ENCODE measurements at regions not wholly inside any gene's neighbourhood (a gene's known extent, or its start where the extent isn't known, plus 50 kb on each side); places are given as distances from the start of the nearest gene placed in this dataset.

DNA sequence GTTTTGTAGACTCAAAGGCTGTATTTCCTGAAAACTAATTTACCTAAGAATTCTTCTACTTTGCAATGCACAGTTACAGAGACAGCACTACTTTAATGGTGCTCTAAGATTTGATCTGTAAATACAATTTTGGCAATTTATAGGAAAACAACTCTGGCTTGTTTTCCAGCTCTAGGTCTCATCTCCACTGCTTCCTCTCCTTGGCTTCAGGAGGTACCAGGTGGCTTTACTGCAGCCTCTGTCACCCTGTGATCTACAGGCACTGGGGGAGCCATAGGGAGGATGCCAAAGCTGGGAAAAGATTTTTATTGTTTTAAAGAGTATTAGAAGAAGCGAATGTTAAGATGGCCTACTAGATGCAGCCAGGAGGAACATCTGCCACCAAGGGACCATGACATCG lies 1563.6 kb downstream of the OLFM4 start:
- CTCF ChIA-PET = no interaction called here
- POLR2A ChIA-PET (ENCODE audit: unreplicated experiment) = no interaction called here
- Histone ChIP-seq H3F3A (ENCODE audit: low read length, unreplicated experiment) (no peaks in the 10 kb centered on the region), H3K4me3 (ENCODE audit: low read length) (no peak overlapping the region), H3K9ac (ENCODE audit: low read length) (no peak overlapping the region), H3K79me2 (ENCODE audit: low read length) (no peaks in the 10 kb centered on the region), H2AFZ (ENCODE audit: low read length) (no peak overlapping the region), H3K27me3 (ENCODE audit: low read length) (no peaks in the 10 kb centered on the region), H3K9me2 (replicated peaks; ENCODE audit: low read length) (no peaks in the 10 kb centered on the region), H3K9me3 (ENCODE audit: low read length) (no peaks in the 10 kb centered on the region), H3K36me3 (ENCODE audit: low read depth, low read length) (no peaks in the 10 kb centered on the region), H3K4me1 (ENCODE audit: insufficient read depth, low read length) (no peaks in the 10 kb centered on the region), H3K4me2 (ENCODE audit: low read length) (no peak overlapping the region), H4K20me1 (ENCODE audit: low read length) (no peaks in the 10 kb centered on the region), H3K27ac (ENCODE audit: low read length) (no peak overlapping the region)
- DNase-seq = no peak
- TF ChIP-seq EZH2 (IDR thresholded peaks at IDR 0.05; ENCODE audit: low read length, unreplicated experiment) (no peak), EZH2phosphoT487 (IDR thresholded peaks at IDR 0.05; ENCODE audit: borderline replicate concordance, low read length) (no peak)
- TF ChIP-seq, protein P1, sequence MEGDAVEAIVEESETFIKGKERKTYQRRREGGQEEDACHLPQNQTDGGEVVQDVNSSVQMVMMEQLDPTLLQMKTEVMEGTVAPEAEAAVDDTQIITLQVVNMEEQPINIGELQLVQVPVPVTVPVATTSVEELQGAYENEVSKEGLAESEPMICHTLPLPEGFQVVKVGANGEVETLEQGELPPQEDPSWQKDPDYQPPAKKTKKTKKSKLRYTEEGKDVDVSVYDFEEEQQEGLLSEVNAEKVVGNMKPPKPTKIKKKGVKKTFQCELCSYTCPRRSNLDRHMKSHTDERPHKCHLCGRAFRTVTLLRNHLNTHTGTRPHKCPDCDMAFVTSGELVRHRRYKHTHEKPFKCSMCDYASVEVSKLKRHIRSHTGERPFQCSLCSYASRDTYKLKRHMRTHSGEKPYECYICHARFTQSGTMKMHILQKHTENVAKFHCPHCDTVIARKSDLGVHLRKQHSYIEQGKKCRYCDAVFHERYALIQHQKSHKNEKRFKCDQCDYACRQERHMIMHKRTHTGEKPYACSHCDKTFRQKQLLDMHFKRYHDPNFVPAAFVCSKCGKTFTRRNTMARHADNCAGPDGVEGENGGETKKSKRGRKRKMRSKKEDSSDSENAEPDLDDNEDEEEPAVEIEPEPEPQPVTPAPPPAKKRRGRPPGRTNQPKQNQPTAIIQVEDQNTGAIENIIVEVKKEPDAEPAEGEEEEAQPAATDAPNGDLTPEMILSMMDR (conservative IDR thresholded peaks at IDR 0.05; ENCODE audit: low read depth, low read length) = no peak
- intact Hi-C loops (cut with micrococcal nuclease) = no loop called here
- ATAC-seq = no peak
- no TSS peak for BruUV-seq (replicated peaks)

- no peak overlapping the region for H3K4me3 ChIP-seq (ENCODE audit: low read length)
- H3F3A ChIP-seq (ENCODE audit: low read length, unreplicated experiment) = no peaks in the 10 kb centered on the region
- no peaks in the 10 kb centered on the region for H3K9me3 ChIP-seq (ENCODE audit: low read length)
- no peak overlapping the region for H3K9ac ChIP-seq (ENCODE audit: low read length)
- H3K36me3 ChIP-seq (ENCODE audit: low read depth, low read length) = no peaks in the 10 kb centered on the region
- H3K4me1 ChIP-seq (ENCODE audit: insufficient read depth, low read length) = no peaks in the 10 kb centered on the region
- ChIA-PET CTCF (no interaction called here), POLR2A (ENCODE audit: unreplicated experiment) (no interaction called here)
- no peaks in the 10 kb centered on the region for H4K20me1 ChIP-seq (ENCODE audit: low read length)
- no peak overlapping the region for H2AFZ ChIP-seq (ENCODE audit: low read length)
- no peak overlapping the region for H3K27ac ChIP-seq (ENCODE audit: low read length)
- no peak for ATAC-seq
- H3K4me2 ChIP-seq (ENCODE audit: low read length) = no peak overlapping the region
- intact Hi-C loops (cut with micrococcal nuclease) = no loop called here
- no peak for TF ChIP-seq EZH2 (IDR thresholded peaks at IDR 0.05; ENCODE audit: low read length, unreplicated experiment)
- TF ChIP-seq, protein P1 (conservative IDR thresholded peaks at IDR 0.05; ENCODE audit: low read depth, low read length) = no peak
- TF ChIP-seq EZH2phosphoT487 (IDR thresholded peaks at IDR 0.05; ENCODE audit: borderline replicate concordance, low read length) = no peak
- no peak for DNase-seq
- H3K9me2 ChIP-seq (replicated peaks; ENCODE audit: low read length) = no peaks in the 10 kb centered on the region
- H3K27me3 ChIP-seq (ENCODE audit: low read length) = no peaks in the 10 kb centered on the region
- H3K79me2 ChIP-seq (ENCODE audit: low read length) = no peaks in the 10 kb centered on the region
- no TSS peak for BruUV-seq (replicated peaks)
These were observed 1564.9 kb downstream of the OLFM4 start for GRCh38 chr13:54593504-54593903.

GRCh38 chr13:54597540-54598088 lies 1569.0 kb downstream of the OLFM4 start:
- H3K4me3 ChIP-seq (ENCODE audit: low read length) = no peak overlapping the region

More at GRCh38 chr13:54597540-54598088, 1569.0 kb downstream of the OLFM4 start:
- intact Hi-C loops (cut with micrococcal nuclease) = no loop called here
- no peaks in the 10 kb centered on the region for H3K79me2 ChIP-seq (ENCODE audit: low read length)
- ATAC-seq = no peak
- H3K4me1 ChIP-seq (ENCODE audit: insufficient read depth, low read length) = no peaks in the 10 kb centered on the region
- ChIA-PET CTCF (no interaction called here), POLR2A (ENCODE audit: unreplicated experiment) (no interaction called here)
- no peaks in the 10 kb centered on the region for H3F3A ChIP-seq (ENCODE audit: low read length, unreplicated experiment)
- TF ChIP-seq, protein P1 (conservative IDR thresholded peaks at IDR 0.05; ENCODE audit: low read depth, low read length) = no peak
- TF ChIP-seq EZH2phosphoT487 (IDR thresholded peaks at IDR 0.05; ENCODE audit: borderline replicate concordance, low read length) = no peak
- TF ChIP-seq EZH2 (IDR thresholded peaks at IDR 0.05; ENCODE audit: low read length, unreplicated experiment) = no peak
- no TSS peak for BruUV-seq (replicated peaks)
- H4K20me1 ChIP-seq (ENCODE audit: low read length) = no peaks in the 10 kb centered on the region
- no peak for DNase-seq
- H3K4me2 ChIP-seq (ENCODE audit: low read length) = no peak overlapping the region
- H3K9me2 ChIP-seq (replicated peaks; ENCODE audit: low read length) = no peaks in the 10 kb centered on the region
- no peaks in the 10 kb centered on the region for H3K36me3 ChIP-seq (ENCODE audit: low read depth, low read length)
- H3K27ac ChIP-seq (ENCODE audit: low read length) = no peak overlapping the region
- H3K9ac ChIP-seq (ENCODE audit: low read length) = no peak overlapping the region
- H3K9me3 ChIP-seq (ENCODE audit: low read length) = no peaks in the 10 kb centered on the region
- H3K27me3 ChIP-seq (ENCODE audit: low read length) = no peaks in the 10 kb centered on the region
- H2AFZ ChIP-seq (ENCODE audit: low read length) = no peak overlapping the region

Measured in PC-3 (cell line).